SK-N-SH (cell line): ENCODE measurements at regions not wholly inside any gene's neighbourhood (a gene's known extent, or its start where the extent isn't known, plus 50 kb on each side); places are given as distances from the start of the nearest gene placed in this dataset.

ENCODE experiments used
- CTCF ChIA-PET: fragments of 300-600, 350-600 bp; formaldehyde crosslinking; extraction: SDS; loops from one replicate; lab custom pipeline; 2021; lab: Yijun Ruan, JAX
- POLR2A ChIA-PET: fragments of 350-600 bp; sonication (Branson Sonifier 250); formaldehyde crosslinking; extraction: SDS; loops from one replicate; lab custom pipeline; 2020; ENCODE audit warnings: antibody characterized with exemption, inconsistent platforms; lab: Yijun Ruan, JAX
- DNase-seq: peaks from one replicate; pipeline ENCODE4 v3.0.0; 2012
- H2AFZ ChIP-seq: fragments of 200-600 bp; sonication (generic); 2 replicates; pipeline ENCODE4 v1.8.1; 2016; ENCODE audit warnings: antibody characterized with exemption, mild to moderate bottlenecking, low read depth
- H3F3A ChIP-seq: fragments of 200-600 bp; sonication (generic); replicated peaks from 2 replicates; pipeline ENCODE3; 2016; ENCODE audit warnings: antibody characterized with exemption, mild to moderate bottlenecking; ENCODE audit not compliant: insufficient read depth
- H3K27ac ChIP-seq, 2 experiments: fragments of 200-500 bp in 1 of 2; fragments of 200-600 bp in 1 of 2; sonication (Bioruptor generic) in 1 of 2; sonication (generic), shearing (Covaris generic) in 1 of 2; 2 replicates each; pipeline versions ENCODE4 v1.5.1 to v1.6.1; 2014 to 2016; ENCODE audit warnings: low read depth in 2 of 2, inconsistent platforms in 1 of 2, low read length in 1 of 2, mild to moderate bottlenecking in 1 of 2, mixed read lengths in 1 of 2
- H3K27me3 ChIP-seq: fragments of 200-600 bp; sonication (generic), shearing (Covaris generic); 2 replicates; pipeline ENCODE4 v1.6.1; 2016; ENCODE audit warnings: mixed run types; ENCODE audit not compliant: insufficient read depth
- H3K36me3 ChIP-seq, 2 experiments: fragments of 200-500 bp in 1 of 2; fragments of 200-600 bp in 1 of 2; sonication (Bioruptor generic) in 1 of 2; sonication (generic) in 1 of 2; replicated peaks in 1 of 2; 2 replicates each; pipeline versions ENCODE3 to v1.5.1; 2014 to 2016; ENCODE audit warnings: low read length in 1 of 2, mild to moderate bottlenecking in 1 of 2; ENCODE audit not compliant: insufficient read depth in 2 of 2, control insufficient read depth in 1 of 2
- H3K4me1 ChIP-seq, 2 experiments: fragments of 200-500 bp in 1 of 2; fragments of 200-600 bp in 1 of 2; sonication (Bioruptor generic) in 1 of 2; sonication (generic), shearing (Covaris generic) in 1 of 2; 2 replicates each; pipeline versions ENCODE4 v1.5.1 to v1.6.1; 2014 to 2016; ENCODE audit warnings: low read depth in 1 of 2, low read length in 1 of 2, mixed run types in 1 of 2; ENCODE audit not compliant: insufficient read depth in 2 of 2, control insufficient read depth in 1 of 2
- H3K4me2 ChIP-seq: fragments of 200-600 bp; sonication (generic), shearing (Covaris generic); 2 replicates; pipeline ENCODE4 v1.6.1; 2017; ENCODE audit warnings: mixed run types
- H3K4me3 ChIP-seq, 2 experiments: fragments of 200-500 bp in 1 of 2; fragments of 200-600 bp in 1 of 2; sonication (Bioruptor generic) in 1 of 2; sonication (generic), shearing (Covaris generic) in 1 of 2; 2 replicates each; pipeline versions ENCODE4 v1.5.1 to v1.8.1; 2014 to 2016; ENCODE audit warnings: low read depth in 2 of 2, inconsistent platforms in 1 of 2, low read length in 1 of 2, mild to moderate bottlenecking in 1 of 2, mixed read lengths in 1 of 2, moderate library complexity in 1 of 2
- H3K79me2 ChIP-seq: fragments of 200-600 bp; sonication (generic); 2 replicates; pipeline ENCODE4 v1.8.1; 2017; ENCODE audit warnings: mild to moderate bottlenecking; ENCODE audit not compliant: insufficient read depth
- H3K9ac ChIP-seq: fragments of 200-600 bp; sonication (generic); 2 replicates; pipeline ENCODE4 v1.6.1; 2017; ENCODE audit warnings: mixed run types
- H3K9me2 ChIP-seq: fragments of 200-600 bp; sonication (generic); 2 replicates; pipeline ENCODE4 v1.6.1; 2017; ENCODE audit warnings: mixed run types
- H3K9me3 ChIP-seq: fragments of 200-600 bp; sonication (generic); 2 replicates; pipeline ENCODE4 v1.6.1; 2017; ENCODE audit warnings: mixed run types, mild to moderate bottlenecking, moderate library complexity
- H4K20me1 ChIP-seq: fragments of 200-600 bp; sonication (generic); 2 replicates; pipeline ENCODE4 v1.6.1; 2017; ENCODE audit warnings: mild to moderate bottlenecking, mixed run types; ENCODE audit not compliant: insufficient read depth
- CHD2 ChIP-seq: fragments of 150-350 bp; IDR thresholded peaks from 2 replicates; pipeline ENCODE4 v1.6.1; 2018; ENCODE audit warnings: low read length; ENCODE audit not compliant: partially characterized antibody
- ELF1 ChIP-seq: IDR thresholded peaks from 2 replicates; pipeline ENCODE4 v1.4.0; 2012
- EP300 ChIP-seq, 2 experiments: IDR thresholded peaks; 2 replicates each; pipeline versions ENCODE4 v1.4.0 to v1.6.1; 2012; ENCODE audit warnings: borderline replicate concordance in 1 of 2, low read depth in 1 of 2, low read length in 1 of 2
- EZH2phosphoT487 ChIP-seq: fragments of 200-600 bp; sonication (generic); IDR thresholded peaks from 2 replicates; pipeline ENCODE4 v1.6.1; 2017; ENCODE audit warnings: low read depth, mixed run types, mild to moderate bottlenecking, antibody characterized with exemption, moderate library complexity, borderline replicate concordance
- FOSL2 ChIP-seq: IDR thresholded peaks from 2 replicates; pipeline ENCODE4 v1.4.0; 2012; ENCODE audit warnings: low read depth, mild to moderate bottlenecking, moderate library complexity, borderline replicate concordance
- FOXM1 ChIP-seq: IDR thresholded peaks from 2 replicates; pipeline ENCODE4 v1.4.0; 2012; ENCODE audit warnings: low read depth, mild to moderate bottlenecking
- GABPA ChIP-seq: IDR thresholded peaks from 2 replicates; pipeline ENCODE4 v1.4.0; 2012; ENCODE audit warnings: low read depth, mild to moderate bottlenecking
- GATA2 ChIP-seq: sonication (generic); formaldehyde crosslinking; IDR thresholded peaks from 2 replicates; pipeline ENCODE4 v1.5.0; 2020; ENCODE audit warnings: mild to moderate bottlenecking, missing genetic modification reagents
- JUND ChIP-seq: IDR thresholded peaks from 2 replicates; pipeline ENCODE4 v1.4.0; 2012
- MEF2A ChIP-seq: IDR thresholded peaks from 2 replicates; pipeline ENCODE4 v1.4.0; 2012; ENCODE audit warnings: low read depth, borderline replicate concordance
- MXI1 ChIP-seq: IDR thresholded peaks from 2 replicates; pipeline ENCODE4 v1.6.1; 2012; ENCODE audit warnings: mild to moderate bottlenecking, low read depth, low read length, improper control_type of control experiment
- NFIC ChIP-seq: IDR thresholded peaks from 2 replicates; pipeline ENCODE4 v1.4.0; 2012; ENCODE audit warnings: borderline replicate concordance
- NRF1 ChIP-seq: IDR thresholded peaks from 2 replicates; pipeline ENCODE4 v1.6.1; 2012; ENCODE audit warnings: low read depth, mild to moderate bottlenecking, low read length
- POLR2AphosphoS5 ChIP-seq: IDR thresholded peaks from 2 replicates; pipeline ENCODE4 v1.6.1; 2012; ENCODE audit warnings: low read depth, low read length
- RCOR1 ChIP-seq: fragments of 150-350 bp; IDR thresholded peaks from 2 replicates; pipeline ENCODE4 v1.6.1; 2017; ENCODE audit warnings: antibody characterized with exemption, low read length
- RXRA ChIP-seq: IDR thresholded peaks from 2 replicates; pipeline ENCODE4 v1.4.0; 2012; ENCODE audit warnings: low read depth, mild to moderate bottlenecking, borderline replicate concordance
- SMC3 ChIP-seq: IDR thresholded peaks from 2 replicates; pipeline ENCODE4 v1.6.1; 2012; ENCODE audit warnings: low read depth, low read length, improper control_type of control experiment
- TAF1 ChIP-seq: IDR thresholded peaks from 2 replicates; pipeline ENCODE4 v1.6.1; 2012; ENCODE audit warnings: low read depth, mild to moderate bottlenecking, low read length, moderate library complexity, borderline replicate concordance
- TCF12 ChIP-seq: IDR thresholded peaks from 2 replicates; pipeline ENCODE4 v1.4.0; 2012
- TEAD4 ChIP-seq: IDR thresholded peaks from 2 replicates; pipeline ENCODE4 v1.4.0; 2012; ENCODE audit warnings: mild to moderate bottlenecking, borderline replicate concordance; ENCODE audit not compliant: insufficient read depth
- YY1 ChIP-seq: IDR thresholded peaks from 2 replicates; pipeline ENCODE4 v1.4.0; 2012; ENCODE audit warnings: low read depth, mild to moderate bottlenecking
- TF ChIP-seq, protein P1 (sequence below): IDR thresholded peaks from 2 replicates; pipeline ENCODE4 v1.4.0; 2012; ENCODE audit warnings: low read depth, borderline replicate concordance
- TF ChIP-seq, protein P2 (sequence below): IDR thresholded peaks from 2 replicates; pipeline ENCODE4 v1.4.0; 2012; ENCODE audit warnings: low read depth
- TF ChIP-seq, protein P3 (sequence below): IDR thresholded peaks from 2 replicates; pipeline ENCODE4 v1.4.0; 2012; ENCODE audit warnings: low read depth, borderline replicate concordance
- TF ChIP-seq, protein P4 (sequence below): IDR thresholded peaks from 2 replicates; pipeline ENCODE4; 2012
- TF ChIP-seq, protein P5 (sequence below): IDR thresholded peaks from 2 replicates; pipeline ENCODE4 v1.6.1; 2012; ENCODE audit warnings: mild to moderate bottlenecking, low read depth, low read length, moderate library complexity

DNA sequence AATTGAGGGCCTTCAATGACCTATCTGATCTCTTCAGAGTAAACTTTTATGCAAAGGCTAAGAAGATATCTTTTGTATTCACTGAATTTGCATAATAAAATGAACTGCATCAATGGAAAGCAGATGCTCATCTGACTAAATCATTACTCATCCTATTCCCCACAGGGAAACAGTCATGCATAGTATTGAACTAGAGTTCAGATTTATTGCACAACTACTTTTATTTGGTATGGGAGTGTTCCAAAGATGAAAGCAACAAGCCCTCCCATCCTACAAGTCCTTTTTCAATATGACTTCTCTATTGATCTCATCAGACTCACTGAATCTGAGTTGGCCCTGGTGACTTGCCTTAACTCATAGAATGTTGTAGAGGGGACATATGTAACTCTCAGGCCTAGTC lies 159.8 kb downstream of the KITLG start:
- H2AFZ ChIP-seq, result peak overlapping the region; percentile 68; the same call in 1 of the 2 replicates
- CTCF ChIA-PET, result interaction anchor here (0.6 to 1.1 kb wide), 2 partner anchors 10 to 1110 kb away, joined by 3 read pairs; no protein-coding TSS in a partner anchor
- peak overlapping the region; percentile 83 for H3K4me2 ChIP-seq

More for the DNA sequence above, 159.8 kb downstream of the KITLG start:
- no peak for DNase-seq
- no peak for TF ChIP-seq MEF2A
- TF ChIP-seq TCF12, result peak; percentile 98
- no peak for TF ChIP-seq RCOR1
- TF ChIP-seq, protein P1, sequence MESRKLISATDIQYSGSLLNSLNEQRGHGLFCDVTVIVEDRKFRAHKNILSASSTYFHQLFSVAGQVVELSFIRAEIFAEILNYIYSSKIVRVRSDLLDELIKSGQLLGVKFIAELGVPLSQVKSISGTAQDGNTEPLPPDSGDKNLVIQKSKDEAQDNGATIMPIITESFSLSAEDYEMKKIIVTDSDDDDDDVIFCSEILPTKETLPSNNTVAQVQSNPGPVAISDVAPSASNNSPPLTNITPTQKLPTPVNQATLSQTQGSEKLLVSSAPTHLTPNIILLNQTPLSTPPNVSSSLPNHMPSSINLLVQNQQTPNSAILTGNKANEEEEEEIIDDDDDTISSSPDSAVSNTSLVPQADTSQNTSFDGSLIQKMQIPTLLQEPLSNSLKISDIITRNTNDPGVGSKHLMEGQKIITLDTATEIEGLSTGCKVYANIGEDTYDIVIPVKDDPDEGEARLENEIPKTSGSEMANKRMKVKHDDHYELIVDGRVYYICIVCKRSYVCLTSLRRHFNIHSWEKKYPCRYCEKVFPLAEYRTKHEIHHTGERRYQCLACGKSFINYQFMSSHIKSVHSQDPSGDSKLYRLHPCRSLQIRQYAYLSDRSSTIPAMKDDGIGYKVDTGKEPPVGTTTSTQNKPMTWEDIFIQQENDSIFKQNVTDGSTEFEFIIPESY, result no peak
- no peak for TF ChIP-seq MXI1
- TF ChIP-seq ELF1, result no peak
- TF ChIP-seq, protein P2, sequence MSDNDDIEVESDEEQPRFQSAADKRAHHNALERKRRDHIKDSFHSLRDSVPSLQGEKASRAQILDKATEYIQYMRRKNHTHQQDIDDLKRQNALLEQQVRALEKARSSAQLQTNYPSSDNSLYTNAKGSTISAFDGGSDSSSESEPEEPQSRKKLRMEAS, result peak; percentile 18; the same call in 1 of the 2 replicates
- peak; percentile 69; the same call in 1 of the 2 replicates for TF ChIP-seq NFIC
- no peak for TF ChIP-seq EZH2phosphoT487
- peak; percentile 74; the same call in 1 of the 2 replicates for TF ChIP-seq POLR2AphosphoS5
- TF ChIP-seq TAF1, result no peak
- peak; percentile 93 for TF ChIP-seq JUND
- TF ChIP-seq, protein P3, sequence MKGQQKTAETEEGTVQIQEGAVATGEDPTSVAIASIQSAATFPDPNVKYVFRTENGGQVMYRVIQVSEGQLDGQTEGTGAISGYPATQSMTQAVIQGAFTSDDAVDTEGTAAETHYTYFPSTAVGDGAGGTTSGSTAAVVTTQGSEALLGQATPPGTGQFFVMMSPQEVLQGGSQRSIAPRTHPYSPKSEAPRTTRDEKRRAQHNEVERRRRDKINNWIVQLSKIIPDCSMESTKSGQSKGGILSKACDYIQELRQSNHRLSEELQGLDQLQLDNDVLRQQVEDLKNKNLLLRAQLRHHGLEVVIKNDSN, result no peak
- TF ChIP-seq FOXM1, result 0 out of 2 replicates have a peak, but pooled peaks have one; percentile 32
- TF ChIP-seq RXRA, result peak; percentile 79; the same call in 1 of the 2 replicates
- TF ChIP-seq SMC3, result no peak
- TF ChIP-seq EP300 (IDR thresholded peaks at IDR 0.05; ENCODE audit: borderline replicate concordance in 1 of 2, low read depth in 1 of 2, low read length in 1 of 2), result peak; percentile 20 to 93; a peak in 2 of 4 replicates
- TF ChIP-seq YY1, result no peak
- TF ChIP-seq TEAD4, result peak; percentile 77; the same call in 1 of the 2 replicates
- TF ChIP-seq FOSL2, result peak; percentile 95
- TF ChIP-seq, protein P4, sequence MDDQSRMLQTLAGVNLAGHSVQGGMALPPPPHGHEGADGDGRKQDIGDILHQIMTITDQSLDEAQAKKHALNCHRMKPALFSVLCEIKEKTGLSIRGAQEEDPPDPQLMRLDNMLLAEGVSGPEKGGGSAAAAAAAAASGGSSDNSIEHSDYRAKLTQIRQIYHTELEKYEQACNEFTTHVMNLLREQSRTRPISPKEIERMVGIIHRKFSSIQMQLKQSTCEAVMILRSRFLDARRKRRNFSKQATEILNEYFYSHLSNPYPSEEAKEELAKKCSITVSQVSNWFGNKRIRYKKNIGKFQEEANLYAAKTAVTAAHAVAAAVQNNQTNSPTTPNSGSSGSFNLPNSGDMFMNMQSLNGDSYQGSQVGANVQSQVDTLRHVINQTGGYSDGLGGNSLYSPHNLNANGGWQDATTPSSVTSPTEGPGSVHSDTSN, result peak; percentile 91
- no peak for TF ChIP-seq GATA2 (CRISPR knock-in tag)
- TF ChIP-seq CHD2, result no peak
- TF ChIP-seq GABPA, result no peak
- TF ChIP-seq, protein P5, sequence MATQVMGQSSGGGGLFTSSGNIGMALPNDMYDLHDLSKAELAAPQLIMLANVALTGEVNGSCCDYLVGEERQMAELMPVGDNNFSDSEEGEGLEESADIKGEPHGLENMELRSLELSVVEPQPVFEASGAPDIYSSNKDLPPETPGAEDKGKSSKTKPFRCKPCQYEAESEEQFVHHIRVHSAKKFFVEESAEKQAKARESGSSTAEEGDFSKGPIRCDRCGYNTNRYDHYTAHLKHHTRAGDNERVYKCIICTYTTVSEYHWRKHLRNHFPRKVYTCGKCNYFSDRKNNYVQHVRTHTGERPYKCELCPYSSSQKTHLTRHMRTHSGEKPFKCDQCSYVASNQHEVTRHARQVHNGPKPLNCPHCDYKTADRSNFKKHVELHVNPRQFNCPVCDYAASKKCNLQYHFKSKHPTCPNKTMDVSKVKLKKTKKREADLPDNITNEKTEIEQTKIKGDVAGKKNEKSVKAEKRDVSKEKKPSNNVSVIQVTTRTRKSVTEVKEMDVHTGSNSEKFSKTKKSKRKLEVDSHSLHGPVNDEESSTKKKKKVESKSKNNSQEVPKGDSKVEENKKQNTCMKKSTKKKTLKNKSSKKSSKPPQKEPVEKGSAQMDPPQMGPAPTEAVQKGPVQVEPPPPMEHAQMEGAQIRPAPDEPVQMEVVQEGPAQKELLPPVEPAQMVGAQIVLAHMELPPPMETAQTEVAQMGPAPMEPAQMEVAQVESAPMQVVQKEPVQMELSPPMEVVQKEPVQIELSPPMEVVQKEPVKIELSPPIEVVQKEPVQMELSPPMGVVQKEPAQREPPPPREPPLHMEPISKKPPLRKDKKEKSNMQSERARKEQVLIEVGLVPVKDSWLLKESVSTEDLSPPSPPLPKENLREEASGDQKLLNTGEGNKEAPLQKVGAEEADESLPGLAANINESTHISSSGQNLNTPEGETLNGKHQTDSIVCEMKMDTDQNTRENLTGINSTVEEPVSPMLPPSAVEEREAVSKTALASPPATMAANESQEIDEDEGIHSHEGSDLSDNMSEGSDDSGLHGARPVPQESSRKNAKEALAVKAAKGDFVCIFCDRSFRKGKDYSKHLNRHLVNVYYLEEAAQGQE, result no peak
- TF ChIP-seq NRF1, result no peak
- Histone ChIP-seq H3K27ac (peak overlapping the region; percentile 71 to 97), H3K79me2 (peaks cover 39% of the 10 kb centered on the region), H3K9me2 (no peaks in the 10 kb centered on the region), H3K9ac (peak overlapping the region; percentile 87; the same call in 1 of the 2 replicates), H3K4me1 (peaks cover 0 to 18% of the 10 kb centered on the region in 2 experiments; a peak in 3 of 4 replicates), H3K27me3 (no peaks in the 10 kb centered on the region), H3K9me3 (no peaks in the 10 kb centered on the region), H3K36me3 (no peaks in the 10 kb centered on the region), H4K20me1 (no peaks in the 10 kb centered on the region), H3F3A (peaks cover 27% of the 10 kb centered on the region), H3K4me3 (0 out of 4 replicates have a peak overlapping the region, but pooled peaks of 1 of the 2 experiments have one; percentile 61)
- POLR2A ChIA-PET, result no interaction called here
